ENCODE measurements at regions not wholly inside any gene's neighbourhood (a gene's known extent, or its start where the extent isn't known, plus 50 kb on each side); places are given as distances from the start of the nearest gene placed in this dataset.

DNA sequence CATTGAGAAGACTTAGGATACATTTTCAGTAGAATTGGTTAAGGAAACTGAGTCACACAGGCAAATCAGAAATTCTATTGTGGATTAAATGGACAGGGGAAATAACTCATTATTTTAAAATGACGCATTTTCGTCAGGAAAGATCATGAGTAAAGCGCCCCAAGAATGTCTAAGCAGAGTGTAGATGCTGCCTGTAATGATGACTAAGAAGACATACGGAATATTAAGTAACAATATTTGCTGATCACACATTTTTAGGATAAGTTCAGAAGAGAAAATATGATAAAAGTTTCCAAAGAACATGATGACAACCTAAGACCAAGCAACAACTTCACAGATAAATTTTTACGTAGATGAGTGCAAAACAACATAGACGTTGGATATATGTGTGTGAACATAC, 596.3 kb upstream of the TENM3 start:
- no peak for TF ChIP-seq POLR2A (IDR thresholded peaks at IDR 0.05)
- TF ChIP-seq, protein P1, sequence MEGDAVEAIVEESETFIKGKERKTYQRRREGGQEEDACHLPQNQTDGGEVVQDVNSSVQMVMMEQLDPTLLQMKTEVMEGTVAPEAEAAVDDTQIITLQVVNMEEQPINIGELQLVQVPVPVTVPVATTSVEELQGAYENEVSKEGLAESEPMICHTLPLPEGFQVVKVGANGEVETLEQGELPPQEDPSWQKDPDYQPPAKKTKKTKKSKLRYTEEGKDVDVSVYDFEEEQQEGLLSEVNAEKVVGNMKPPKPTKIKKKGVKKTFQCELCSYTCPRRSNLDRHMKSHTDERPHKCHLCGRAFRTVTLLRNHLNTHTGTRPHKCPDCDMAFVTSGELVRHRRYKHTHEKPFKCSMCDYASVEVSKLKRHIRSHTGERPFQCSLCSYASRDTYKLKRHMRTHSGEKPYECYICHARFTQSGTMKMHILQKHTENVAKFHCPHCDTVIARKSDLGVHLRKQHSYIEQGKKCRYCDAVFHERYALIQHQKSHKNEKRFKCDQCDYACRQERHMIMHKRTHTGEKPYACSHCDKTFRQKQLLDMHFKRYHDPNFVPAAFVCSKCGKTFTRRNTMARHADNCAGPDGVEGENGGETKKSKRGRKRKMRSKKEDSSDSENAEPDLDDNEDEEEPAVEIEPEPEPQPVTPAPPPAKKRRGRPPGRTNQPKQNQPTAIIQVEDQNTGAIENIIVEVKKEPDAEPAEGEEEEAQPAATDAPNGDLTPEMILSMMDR (IDR thresholded peaks at IDR 0.05 in 4 of 5, conservative IDR thresholded peaks at IDR 0.05 in 1 of 5) = no peak

Data from gastrocnemius medialis (tissue), 4 donors.